GM21825 (cell line): ENCODE measurements at regions not wholly inside any gene's neighbourhood (a gene's known extent, or its start where the extent isn't known, plus 50 kb on each side); places are given as distances from the start of the nearest gene placed in this dataset.
"Not testable (repeated sequence)": the region's sequence is repeated elsewhere in the genome, so short reads cannot be mapped to it uniquely, and the experiment has no call there.

Experiments
- ATAC-seq: cut with Tn5 transposase; IDR thresholded peaks from one replicate; pipeline ENCODE4 v1.9.1; 2021; ENCODE audit warnings: mild to moderate bottlenecking, moderate library complexity; ENCODE audit not compliant: unreplicated experiment

DNA sequence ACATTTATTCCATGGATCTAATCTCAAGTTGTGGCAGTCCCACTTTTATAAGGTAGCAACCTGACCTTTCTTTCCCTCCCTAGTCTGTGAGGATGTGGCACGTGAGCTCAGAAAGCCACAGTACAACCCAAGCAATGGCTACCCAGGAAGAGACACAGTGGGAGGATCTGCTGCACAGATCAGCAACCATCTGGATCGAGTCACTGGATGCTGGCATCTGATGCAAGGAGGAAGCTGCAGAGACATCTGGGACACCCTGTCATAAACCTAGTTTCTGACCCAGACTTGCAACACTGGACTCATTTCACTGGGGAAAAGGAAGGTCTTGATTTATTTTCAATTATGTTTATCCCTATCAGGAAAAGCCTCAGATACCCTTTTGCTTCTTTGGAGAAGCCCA, 327.1 kb downstream of the PAPSS1 start:
- no peak for ATAC-seq

DNA sequence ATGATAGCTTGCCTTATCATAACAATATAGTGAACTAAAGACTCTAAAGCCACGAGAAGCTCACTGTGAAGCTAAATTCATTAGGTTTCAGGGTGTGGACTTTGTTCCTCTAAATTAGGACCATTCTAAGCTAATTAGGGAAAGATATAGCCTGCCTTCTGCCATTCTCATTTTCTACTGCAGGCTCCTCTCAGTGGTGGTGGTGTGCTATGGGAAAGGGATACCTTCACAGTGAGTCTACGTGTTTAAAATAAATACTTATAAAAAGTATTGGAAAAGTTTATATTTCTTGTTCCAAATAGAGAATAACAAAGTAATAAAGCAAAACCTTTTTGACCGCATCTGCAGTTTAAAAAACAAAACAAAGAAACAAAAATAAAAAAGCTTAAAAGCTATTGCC, 327.7 kb downstream of the PAPSS1 start:
- ATAC-seq, result no peak

- no peak for ATAC-seq
These were observed 328.4 kb downstream of the PAPSS1 start for GRCh38 chr4:107391630-107392028.

GRCh38 chr4:107391009-107391629, 328.9 kb downstream of the PAPSS1 start:
- ATAC-seq, result no peak

- ATAC-seq, result no peak
These were observed 330.1 kb downstream of the PAPSS1 start for GRCh38 chr4:107389965-107390364.

DNA sequence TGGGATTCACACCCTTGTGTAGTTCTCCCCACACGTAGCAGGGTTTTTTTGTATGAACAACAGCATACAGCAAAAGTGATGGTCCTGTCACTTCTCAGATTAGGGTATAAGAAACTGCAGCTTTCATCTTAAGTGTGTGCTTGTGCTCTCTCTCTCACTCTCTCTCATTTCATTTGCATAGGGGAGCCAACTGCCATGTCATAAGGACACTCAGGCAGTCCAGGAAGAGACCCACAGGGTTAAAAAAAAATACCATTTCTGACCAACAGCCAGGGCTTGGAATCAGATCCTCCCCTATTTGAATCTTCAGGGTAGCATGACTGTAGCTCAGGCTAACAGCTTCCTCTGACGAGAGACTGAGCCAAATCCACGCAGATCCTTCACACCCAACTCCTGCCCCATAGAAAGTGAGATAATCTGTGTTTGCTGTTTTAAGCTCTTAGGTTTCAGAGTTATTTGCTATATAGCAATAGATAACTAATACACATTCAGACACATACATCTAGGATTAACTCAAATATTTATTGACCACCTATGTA, 331.2 kb downstream of the PAPSS1 start:
- no peak for ATAC-seq

DNA sequence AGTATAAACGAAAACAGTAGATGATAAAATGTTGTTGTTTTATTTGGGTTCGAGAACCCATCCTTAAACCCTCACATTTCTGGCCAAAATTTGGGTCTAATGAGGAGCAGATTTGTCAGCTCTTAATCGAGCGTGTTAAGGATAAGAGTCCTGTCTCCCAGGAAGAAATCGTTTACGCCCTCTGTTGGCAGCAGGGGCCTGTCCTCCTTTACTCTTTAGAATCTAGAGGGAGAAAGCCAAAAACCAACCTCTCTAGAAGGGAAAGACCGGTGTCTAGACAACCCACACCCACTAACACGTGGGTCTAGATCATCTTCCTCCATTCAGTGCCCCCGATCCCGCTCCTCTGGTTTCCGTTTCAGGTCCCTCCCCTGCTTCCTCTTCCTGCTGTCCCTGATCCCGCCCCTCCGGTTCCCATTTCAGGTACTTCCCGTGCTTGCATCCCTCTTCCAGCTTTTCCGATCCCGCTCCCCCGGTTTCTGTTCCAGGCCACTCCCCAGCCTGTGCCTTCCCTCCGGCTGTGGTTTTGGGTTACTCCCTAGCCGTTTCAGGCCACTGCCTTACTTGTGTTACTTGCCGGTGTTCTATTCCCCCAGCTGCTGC, 339.1 kb downstream of the PAPSS1 start:
- ATAC-seq, result no peak

GRCh38 chr4:107380190-107380589, 339.8 kb downstream of the PAPSS1 start:
- ATAC-seq, result no peak

DNA sequence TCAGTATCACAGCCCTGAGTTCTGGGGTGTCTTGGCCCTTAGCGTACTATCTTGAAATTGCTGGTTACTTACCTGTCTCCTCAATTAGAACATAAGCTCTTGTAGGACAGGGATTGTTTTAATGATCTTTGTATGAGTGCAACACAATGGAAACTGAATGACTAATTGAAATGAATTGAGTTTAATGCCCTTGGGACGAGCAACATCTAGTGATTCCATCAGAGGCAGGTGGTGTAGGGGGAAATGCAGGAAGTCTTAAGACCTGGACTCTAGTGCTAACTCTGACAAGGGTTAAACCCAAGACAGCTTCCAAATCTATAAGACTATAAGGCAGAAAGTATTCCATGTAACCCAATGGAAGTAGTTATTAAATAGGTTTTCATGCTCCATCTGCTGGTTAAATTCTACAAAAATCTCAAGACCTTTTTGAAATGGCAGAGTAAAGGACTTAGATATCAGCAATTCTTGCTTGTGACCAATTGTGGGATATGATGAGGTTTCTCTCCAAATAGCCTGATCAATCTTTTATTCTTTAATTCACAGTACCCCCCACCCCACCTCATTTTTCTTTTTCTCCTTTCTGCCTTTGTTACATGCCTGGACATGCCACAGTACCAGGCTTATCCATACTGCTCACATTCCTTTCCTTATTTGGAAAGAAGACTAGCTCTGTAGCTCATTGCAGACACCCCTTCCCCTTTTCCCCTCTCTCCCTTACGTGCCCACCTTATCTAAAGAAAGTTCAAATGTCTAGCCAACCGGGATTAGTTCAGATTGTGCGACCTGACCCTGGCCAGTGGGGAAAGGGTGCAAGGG, 340.8 kb downstream of the PAPSS1 start:
- ATAC-seq, result no peak

GRCh38 chr4:107376293-107376692, 340.2 kb upstream of the DKK2 start:
- no peak for ATAC-seq

DNA sequence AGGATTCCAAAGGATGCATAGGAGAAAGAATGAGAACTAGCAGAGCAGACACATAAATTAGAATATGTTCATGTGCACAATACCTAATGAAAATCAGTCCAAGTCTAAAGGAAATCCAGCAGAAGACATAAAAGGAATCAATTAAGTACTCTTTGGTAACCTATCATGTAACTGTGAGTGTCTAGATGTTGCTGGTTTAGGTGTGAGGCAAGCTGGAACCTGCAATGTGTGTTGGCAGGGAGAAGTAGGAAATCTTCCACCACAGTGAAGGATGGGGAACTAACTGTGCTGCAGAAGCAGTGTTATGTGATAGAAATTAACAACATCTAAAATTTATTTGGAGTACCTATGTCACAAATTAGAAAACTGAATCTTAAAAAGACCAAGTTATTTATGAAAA, 330.8 kb upstream of the DKK2 start:
- ATAC-seq, result no peak

DNA sequence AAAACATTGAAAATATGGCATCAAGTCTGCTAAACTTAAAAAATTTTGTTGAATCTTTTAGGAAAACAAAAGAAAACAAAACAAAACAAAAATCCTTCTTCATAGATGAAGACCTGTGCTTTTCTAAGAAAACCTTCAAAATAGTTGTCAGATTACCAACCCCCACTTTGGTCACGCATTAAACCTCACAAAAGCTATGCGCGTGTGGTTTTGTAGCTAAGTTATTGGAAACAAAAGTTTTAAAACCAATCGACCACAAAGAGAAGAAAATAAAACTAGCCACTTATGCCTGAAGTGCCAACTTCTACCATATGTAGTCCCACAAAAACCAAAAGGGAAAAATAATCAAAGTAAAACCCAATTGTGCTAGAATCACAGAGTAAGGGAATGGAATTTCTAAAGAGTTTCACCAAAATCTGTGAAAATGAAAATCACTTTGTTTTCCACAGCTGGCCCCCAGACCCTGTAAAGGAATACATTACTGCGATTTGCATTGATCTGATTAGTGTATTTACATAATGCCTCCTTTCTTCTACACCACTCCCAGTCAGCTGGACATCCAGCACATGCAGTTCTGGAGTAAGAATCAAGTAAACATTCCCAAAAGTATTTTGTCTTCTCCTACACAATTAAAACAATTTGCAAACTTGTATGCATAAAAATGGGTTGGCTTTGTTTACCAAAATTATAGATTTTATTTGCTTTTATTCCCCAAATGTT, 330.1 kb upstream of the DKK2 start:
- no peak for ATAC-seq

- no peak for ATAC-seq
These were observed 327.0 kb upstream of the DKK2 start for GRCh38 chr4:107363125-107363524.

DNA sequence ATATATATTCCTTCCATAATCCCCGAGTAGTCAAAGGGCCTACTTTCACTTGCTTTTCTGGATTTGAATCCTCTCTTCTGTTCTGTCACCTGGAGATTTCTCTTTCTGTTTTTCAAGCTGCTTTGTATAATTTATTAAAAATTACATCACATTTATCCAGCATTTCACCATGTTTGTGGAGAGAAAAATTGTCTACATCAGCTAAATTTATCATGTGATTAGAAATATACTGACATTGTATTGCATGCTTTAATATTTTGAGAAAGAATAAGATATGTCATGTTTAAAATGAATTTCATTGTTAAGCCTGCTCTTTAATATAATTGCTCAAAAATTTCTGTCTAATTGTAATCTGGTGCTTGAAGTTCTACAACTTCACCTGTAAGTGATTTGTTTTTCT, 323.1 kb upstream of the DKK2 start:
- ATAC-seq, result no peak

- ATAC-seq, result not testable (repeated sequence)
These were observed 318.2 kb upstream of the DKK2 start for GRCh38 chr4:107354304-107354703.

DNA sequence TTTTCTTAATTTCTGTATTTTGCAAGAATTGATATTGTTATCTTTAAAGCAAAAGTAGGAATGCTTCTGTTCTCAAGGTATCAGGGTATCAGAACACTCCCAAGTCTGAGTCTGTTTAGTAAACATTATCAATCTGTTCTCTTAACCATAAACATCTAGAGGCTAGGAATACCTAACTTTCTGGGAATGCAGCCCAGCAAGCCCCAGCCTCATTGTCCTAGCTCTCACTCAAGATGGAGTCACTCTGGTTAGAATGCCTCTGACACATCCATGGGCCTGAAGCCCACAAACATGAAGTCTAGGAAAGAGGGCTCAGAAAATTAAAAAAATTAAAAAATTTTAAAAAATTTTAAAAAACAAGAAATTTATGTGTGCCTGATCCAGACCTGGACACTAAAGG, 315.1 kb upstream of the DKK2 start:
- ATAC-seq, result no peak

- no peak for ATAC-seq
These were observed 313.6 kb upstream of the DKK2 start for GRCh38 chr4:107349732-107350131.

GRCh38 chr4:107349266-107349665, 313.2 kb upstream of the DKK2 start:
- no peak for ATAC-seq

- no peak for ATAC-seq
These were observed 312.3 kb upstream of the DKK2 start for GRCh38 chr4:107348188-107349050.

DNA sequence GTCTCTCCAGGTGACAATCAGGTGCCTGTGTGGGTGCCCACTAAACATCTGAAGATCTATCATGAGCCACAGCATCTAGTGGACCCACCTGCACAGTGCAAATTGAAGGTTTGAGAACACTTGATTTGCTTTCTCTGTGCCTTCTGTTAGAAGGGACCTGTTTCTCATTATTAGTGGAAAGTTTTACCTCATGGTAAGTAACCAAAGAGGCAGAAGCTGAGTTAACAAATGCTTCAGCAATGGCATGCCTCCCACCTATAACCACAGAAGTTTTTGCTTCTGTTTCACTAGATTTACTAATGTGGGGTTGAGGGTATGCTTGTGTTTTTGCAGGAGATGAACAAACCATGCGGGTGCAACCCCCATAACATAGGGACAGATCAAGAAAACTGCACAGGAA, 297.4 kb upstream of the DKK2 start:
- no peak for ATAC-seq
